Naive thymus-derived CD4-positive, alpha-beta T cell (primary cell): ENCODE measurements at regions not wholly inside any gene's neighbourhood (a gene's known extent, or its start where the extent isn't known, plus 50 kb on each side); places are given as distances from the start of the nearest gene placed in this dataset.
"Not testable (repeated sequence)": the region's sequence is repeated elsewhere in the genome, so short reads cannot be mapped to it uniquely, and the experiment has no call there.

Experiments used
- ATAC-seq: fragments of 150-1000 bp; cut with Tn5 transposase; 2 replicates; pipeline ENCODE4 v1.10.0; 2021; ENCODE audit warnings: mild to moderate bottlenecking, moderate library complexity
- CTCF ChIA-PET: fragments of 350-600 bp; sonication (Branson Sonifier 250); formaldehyde crosslinking; loops from one replicate; lab custom pipeline; 2021; ENCODE audit warnings: antibody characterized with exemption; lab: Charles Lee
- POLR2A ChIA-PET: fragments of 350-600 bp; sonication (Branson Sonifier 250); formaldehyde crosslinking; loops from one replicate; lab custom pipeline; 2021; ENCODE audit warnings: antibody characterized with exemption, inconsistent platforms; lab: Charles Lee
- DNase-seq, 9 donors: peaks; one replicate each; pipeline versions ENCODE4 v3.0.0 to v3.0.0-alpha.2; 2020 to 2022; ENCODE audit warnings: mixed read lengths in 1 of 9
- H3K27ac ChIP-seq: one replicate; pipeline ENCODE4 v1.7.0; 2013; ENCODE audit warnings: mild to moderate bottlenecking, low read depth, low read length, moderate library complexity
- H3K27me3 ChIP-seq, 2 donors: one replicate each; pipeline ENCODE4 v1.7.0; 2013; ENCODE audit warnings: low read length in 2 of 2, mild to moderate bottlenecking in 2 of 2, moderate library complexity in 2 of 2; ENCODE audit not compliant: control insufficient read depth in 2 of 2, insufficient read depth in 2 of 2
- H3K36me3 ChIP-seq, 3 experiments: 1 replicate in 2 of 3; 2 replicates in 1 of 3; pipeline ENCODE4 v1.7.0; 2013; ENCODE audit warnings: low read length in 3 of 3, mild to moderate bottlenecking in 3 of 3, moderate library complexity in 1 of 3; ENCODE audit not compliant: insufficient read depth in 3 of 3, control insufficient read depth in 2 of 3
- H3K4me1 ChIP-seq, 2 donors: one replicate each; pipeline ENCODE4 v1.7.0; 2013; ENCODE audit warnings: low read length in 2 of 2, mild to moderate bottlenecking in 2 of 2, moderate library complexity in 1 of 2; ENCODE audit not compliant: control insufficient read depth in 2 of 2, insufficient read depth in 2 of 2
- H3K4me3 ChIP-seq: 2 replicates; pipeline ENCODE4 v1.7.0; 2013; ENCODE audit warnings: mild to moderate bottlenecking, low read length
- H3K9me3 ChIP-seq, 3 experiments: 1 replicate in 2 of 3; 2 replicates in 1 of 3; pipeline ENCODE4 v1.7.0; 2013; ENCODE audit warnings: low read length in 3 of 3; ENCODE audit not compliant: control insufficient read depth in 2 of 3
- H3K27ac Mint-ChIP-seq, 9 donors: one replicate each; pipeline ENCODE4 v1.8.0; 2020 to 2022; ENCODE audit warnings: mixed read lengths in 9 of 9, mild to moderate bottlenecking in 8 of 9, moderate library complexity in 5 of 9, inconsistent platforms in 2 of 9
- H3K27me3 Mint-ChIP-seq, 5 donors: one replicate each; pipeline ENCODE4 v1.8.0; 2021 to 2022; ENCODE audit warnings: mixed read lengths in 5 of 5, mild to moderate bottlenecking in 1 of 5
- H3K36me3 Mint-ChIP-seq, 5 donors: one replicate each; pipeline ENCODE4 v1.8.0; 2020 to 2022; ENCODE audit warnings: mixed read lengths in 5 of 5, mild to moderate bottlenecking in 3 of 5, inconsistent platforms in 1 of 5
- H3K4me1 Mint-ChIP-seq, 7 donors: one replicate each; pipeline ENCODE4 v1.8.0; 2020 to 2022; ENCODE audit warnings: mixed read lengths in 7 of 7, mild to moderate bottlenecking in 3 of 7, inconsistent platforms in 1 of 7
- H3K4me3 Mint-ChIP-seq, 10 donors: one replicate each; pipeline ENCODE4 v1.8.0; 2020 to 2022; ENCODE audit warnings: mild to moderate bottlenecking in 10 of 10, mixed read lengths in 10 of 10, moderate library complexity in 6 of 10, inconsistent platforms in 2 of 10
- H3K9me3 Mint-ChIP-seq, 11 donors: one replicate each; pipeline ENCODE4 v1.8.0; 2020 to 2022; ENCODE audit warnings: mixed read lengths in 11 of 11, mild to moderate bottlenecking in 4 of 11, inconsistent platforms in 1 of 11, moderate library complexity in 1 of 11
- intact Hi-C, 2 donors: fragments of 100-400 bp; cut with micrococcal nuclease; formaldehyde crosslinking; loops; one replicate each; pipeline ENCODE4 v1.15.1; 2023

DNA sequence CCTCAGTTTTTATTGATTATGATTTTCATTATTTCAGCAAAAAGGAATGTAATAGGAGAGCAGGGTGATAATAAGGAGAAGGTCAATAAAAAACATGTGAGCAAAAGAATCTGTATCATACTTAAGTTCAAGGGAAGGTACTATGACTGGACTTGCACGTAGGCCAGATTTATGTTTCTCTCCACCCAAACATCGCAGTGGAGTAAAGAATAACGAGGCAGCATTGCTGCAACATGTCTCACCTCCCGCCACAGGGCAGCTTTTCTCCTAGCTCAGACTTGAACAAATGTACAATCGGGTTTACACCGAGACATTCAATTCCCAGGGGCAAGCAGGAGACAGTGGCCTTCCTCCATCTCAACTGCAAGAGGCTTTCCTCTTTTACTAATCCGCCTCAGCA is 155.7 kb upstream of the ALDH3B2 start:
- intact Hi-C loops, H3K27ac ChIP-seq, H3K27me3 ChIP-seq, H3K4me3 Mint-ChIP-seq, H3K4me1 ChIP-seq, H3K36me3 ChIP-seq, CTCF ChIA-PET, H3K9me3 Mint-ChIP-seq, H3K9me3 ChIP-seq, POLR2A ChIA-PET, H3K27ac Mint-ChIP-seq, DNase-seq, H3K4me3 ChIP-seq, H3K36me3 Mint-ChIP-seq, ATAC-seq: not testable (repeated sequence)
- Mint-ChIP-seq H3K4me1 (peaks cover 0 to 11% (median 7%) of the 10 kb centered on the region in 7 donors), H3K27me3 (peaks cover 31 to 42% (median 35%) of the 10 kb centered on the region in 5 donors)

DNA sequence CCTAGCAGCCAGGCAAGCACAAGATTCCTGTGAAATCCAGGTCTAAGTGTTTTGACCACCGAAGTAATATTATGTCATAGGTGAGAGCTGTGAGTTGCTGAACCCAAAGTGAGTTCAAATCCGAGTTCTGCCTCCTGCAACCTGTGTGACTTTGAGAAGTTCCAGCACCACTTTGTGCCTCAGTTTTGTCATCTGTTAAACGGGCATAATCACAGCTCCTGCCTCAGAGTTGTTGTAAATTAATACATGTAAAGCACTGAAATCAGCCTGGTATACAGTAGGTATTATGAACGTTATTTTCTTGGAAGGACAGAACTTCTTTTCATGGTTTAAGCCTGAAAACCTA is 152.5 kb upstream of the ALDH3B2 start:
- CTCF ChIA-PET, H3K36me3 ChIP-seq, ATAC-seq, H3K36me3 Mint-ChIP-seq, H3K27ac ChIP-seq, H3K27me3 ChIP-seq, intact Hi-C loops, DNase-seq, POLR2A ChIA-PET, H3K4me1 ChIP-seq, H3K27ac Mint-ChIP-seq, H3K9me3 Mint-ChIP-seq, H3K9me3 ChIP-seq, H3K4me3 ChIP-seq, H3K4me3 Mint-ChIP-seq: not testable (repeated sequence)
- peaks cover 29 to 56% (median 46%) of the 10 kb centered on the region in 5 donors for H3K27me3 Mint-ChIP-seq
- H3K4me1 Mint-ChIP-seq, result peaks cover 0 to 11% (median 7%) of the 10 kb centered on the region in 7 donors

DNA sequence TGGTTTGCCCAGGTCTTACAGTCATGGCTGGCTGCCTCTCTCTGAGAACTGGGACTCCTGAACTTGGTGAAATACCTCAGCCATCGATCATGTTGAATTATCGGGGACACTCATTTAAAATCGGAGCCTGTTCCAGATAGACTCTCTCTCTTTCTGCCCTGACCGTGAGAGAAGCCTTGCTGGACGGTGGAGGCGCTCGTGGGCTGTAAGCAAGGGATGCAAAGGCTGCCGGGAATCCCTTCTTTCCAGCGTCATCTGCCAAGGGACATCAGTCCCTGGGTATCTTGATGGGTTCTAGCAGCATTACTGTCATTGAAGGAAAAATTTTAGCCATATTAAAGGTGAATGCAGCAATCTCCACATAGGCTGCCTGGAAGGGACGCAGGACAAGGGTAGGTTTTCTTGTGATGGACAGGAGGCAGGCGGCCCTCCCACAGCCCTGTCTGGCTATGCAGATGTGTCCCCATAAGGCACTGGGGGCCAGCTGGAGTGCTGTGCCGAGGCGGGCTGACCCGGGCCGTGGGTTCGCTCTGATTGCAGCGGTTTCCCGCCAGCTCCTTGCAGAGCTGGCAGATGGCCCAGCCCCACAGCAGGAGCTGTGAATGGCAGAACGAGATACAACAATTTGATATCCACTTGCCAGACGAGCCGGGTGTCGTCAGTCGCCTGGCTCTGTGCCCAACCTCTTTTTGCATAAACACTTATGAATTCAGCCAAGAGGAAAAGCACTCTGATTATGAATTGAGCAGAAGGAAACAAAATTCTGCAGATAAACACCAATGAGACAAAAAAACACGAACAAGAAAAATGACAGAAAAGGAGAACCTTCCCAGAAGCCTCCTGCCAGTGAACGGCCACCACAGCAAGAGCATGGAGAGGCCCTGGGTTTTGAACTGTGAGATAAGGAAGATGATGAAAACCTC is 151.9 kb upstream of the ALDH3B2 start:
- CTCF ChIA-PET, H3K9me3 Mint-ChIP-seq, ATAC-seq, H3K4me3 ChIP-seq, H3K36me3 Mint-ChIP-seq, POLR2A ChIA-PET, H3K9me3 ChIP-seq, H3K36me3 ChIP-seq, H3K27ac ChIP-seq, H3K27me3 ChIP-seq, H3K4me1 ChIP-seq, intact Hi-C loops: not testable (repeated sequence)
- peak in 3 of 9 donors; percentile 4 to 18 (median 12) for DNase-seq
- Mint-ChIP-seq H3K4me1 (peaks cover 0 to 11% (median 7%) of the 10 kb centered on the region in 7 donors), H3K27ac (peak overlapping the region in 1 of 9 donors; percentile 72), H3K4me3 (peak overlapping the region in 2 of 10 donors; percentile 4 to 17), H3K27me3 (peaks cover 29 to 54% (median 46%) of the 10 kb centered on the region in 5 donors)

DNA sequence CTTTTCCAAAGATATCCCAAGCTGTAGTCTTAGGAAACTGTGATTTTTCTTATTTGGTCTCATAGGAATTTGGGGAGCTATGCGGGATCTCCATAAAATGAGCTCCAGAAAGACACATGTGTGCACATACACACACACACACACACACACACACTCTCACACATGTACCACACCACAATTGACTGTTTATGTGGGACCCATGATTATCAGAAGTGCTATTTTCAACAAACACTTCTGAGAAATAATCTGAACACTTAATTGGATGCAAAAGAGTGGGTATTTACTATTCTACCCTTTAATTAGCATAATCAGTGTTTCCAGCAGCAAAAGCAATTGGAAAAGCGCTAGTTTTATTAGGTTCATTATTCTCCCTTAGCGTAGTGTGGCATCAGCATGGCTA is 150.4 kb upstream of the ALDH3B2 start:
- H3K9me3 Mint-ChIP-seq, H3K27me3 ChIP-seq, H3K27ac Mint-ChIP-seq, H3K36me3 ChIP-seq, H3K4me3 ChIP-seq, H3K4me1 ChIP-seq, H3K9me3 ChIP-seq, H3K36me3 Mint-ChIP-seq, POLR2A ChIA-PET, intact Hi-C loops, CTCF ChIA-PET, H3K27ac ChIP-seq, H3K4me3 Mint-ChIP-seq, ATAC-seq, DNase-seq: not testable (repeated sequence)
- peaks cover 0 to 11% (median 7%) of the 10 kb centered on the region in 7 donors for H3K4me1 Mint-ChIP-seq
- peaks cover 33 to 55% (median 49%) of the 10 kb centered on the region in 5 donors for H3K27me3 Mint-ChIP-seq

GRCh38 chr11:67820081-67820480 is 145.7 kb upstream of the ALDH3B2 start:
- peaks cover 12 to 30% (median 22%) of the 10 kb centered on the region in 5 donors for H3K27me3 Mint-ChIP-seq
- no peaks in the 10 kb centered on the region for H3K36me3 Mint-ChIP-seq
- H3K4me3 Mint-ChIP-seq, result no peak overlapping the region
- no peak for ATAC-seq
- no peaks in the 10 kb centered on the region for H3K9me3 Mint-ChIP-seq
- ChIA-PET CTCF (no interaction called here), POLR2A (no interaction called here)
- Histone ChIP-seq H3K36me3 (no peaks in the 10 kb centered on the region), H3K4me3 (no peak overlapping the region), H3K27ac (no peak overlapping the region), H3K4me1 (no peaks in the 10 kb centered on the region), H3K27me3 (no peaks in the 10 kb centered on the region), H3K9me3 (no peaks in the 10 kb centered on the region)
- no peak overlapping the region for H3K27ac Mint-ChIP-seq
- intact Hi-C loops, result no loop called here
- no peaks in the 10 kb centered on the region for H3K4me1 Mint-ChIP-seq
- no peak for DNase-seq

GRCh38 chr11:67817558-67817957 is 143.1 kb upstream of the ALDH3B2 start:
- H3K27ac ChIP-seq, POLR2A ChIA-PET, intact Hi-C loops, H3K4me3 Mint-ChIP-seq, H3K27ac Mint-ChIP-seq, H3K36me3 Mint-ChIP-seq, ATAC-seq, H3K4me3 ChIP-seq, H3K4me1 ChIP-seq, H3K27me3 ChIP-seq, H3K4me1 Mint-ChIP-seq, DNase-seq, H3K9me3 Mint-ChIP-seq, H3K9me3 ChIP-seq, H3K36me3 ChIP-seq: not testable (repeated sequence)
- CTCF ChIA-PET, result interaction anchor here (0.6 kb wide), 1 partner anchor 39 kb away, joined by 4 read pairs; no protein-coding TSS in a partner anchor
- H3K27me3 Mint-ChIP-seq, result peaks cover 7 to 20% (median 12%) of the 10 kb centered on the region in 5 donors

GRCh38 chr11:67809301-67809700 is 134.9 kb upstream of the ALDH3B2 start:
- H3K9me3 ChIP-seq, H3K27me3 ChIP-seq, H3K27ac ChIP-seq, H3K9me3 Mint-ChIP-seq, DNase-seq, H3K4me1 ChIP-seq, ATAC-seq, H3K36me3 ChIP-seq, POLR2A ChIA-PET, CTCF ChIA-PET, H3K4me3 Mint-ChIP-seq, H3K4me3 ChIP-seq, H3K36me3 Mint-ChIP-seq: not testable (repeated sequence)
- intact Hi-C loops, result loop anchor here in 1 of 2 donors (5.0 to 10.0 kb wide), 3 partner anchors 313 to 1342 kb away; partner anchors contain the start of genes CHKA, PELI3 and POLD4
- Mint-ChIP-seq H3K27me3 (peaks cover 0 to 33% (median 4%) of the 10 kb centered on the region in 5 donors), H3K27ac (peak overlapping the region in 2 of 9 donors; percentile 20 to 22), H3K4me1 (peaks cover 3 to 11% (median 10%) of the 10 kb centered on the region in 7 donors)
